WERI-Rb-1 (cell line): ENCODE measurements at regions not wholly inside any gene's neighbourhood (a gene's known extent, or its start where the extent isn't known, plus 50 kb on each side); places are given as distances from the start of the nearest gene placed in this dataset.

Experiments
- DNase-seq: peaks from one replicate; pipeline ENCODE4 v3.0.0-alpha.2; 2020
- H3K27ac ChIP-seq: fragments of 250-450 bp; sonication (Bioruptor Pico); 2 replicates; pipeline ENCODE4 v1.5.1; 2020; ENCODE audit warnings: mild to moderate bottlenecking, moderate library complexity
- H3K27me3 ChIP-seq: fragments of 250-450 bp; sonication (Bioruptor Pico); 2 replicates; pipeline ENCODE4 v1.5.1; 2021; ENCODE audit warnings: mild to moderate bottlenecking, low read depth, moderate library complexity; ENCODE audit not compliant: insufficient read depth, severe bottlenecking
- H3K36me3 ChIP-seq: fragments of 250-450 bp; sonication (Bioruptor Pico); 2 replicates; pipeline ENCODE4 v1.5.1; 2020; ENCODE audit warnings: mild to moderate bottlenecking, moderate library complexity
- H3K4me3 ChIP-seq: 2 replicates; pipeline ENCODE4 v1.5.1; 2011; ENCODE audit warnings: low read depth, mild to moderate bottlenecking, control low read depth, low read length
- H3K9me3 ChIP-seq: fragments of 250-450 bp; sonication (Bioruptor Pico); 2 replicates; pipeline ENCODE4 v1.5.1; 2021; ENCODE audit warnings: mild to moderate bottlenecking, moderate library complexity; ENCODE audit not compliant: severe bottlenecking
- TF ChIP-seq, protein P1 (sequence below): IDR thresholded peaks from 2 replicates; pipeline ENCODE4 v1.5.1; 2011; ENCODE audit warnings: low read depth, mild to moderate bottlenecking, control low read depth, inconsistent platforms, low read length

DNA sequence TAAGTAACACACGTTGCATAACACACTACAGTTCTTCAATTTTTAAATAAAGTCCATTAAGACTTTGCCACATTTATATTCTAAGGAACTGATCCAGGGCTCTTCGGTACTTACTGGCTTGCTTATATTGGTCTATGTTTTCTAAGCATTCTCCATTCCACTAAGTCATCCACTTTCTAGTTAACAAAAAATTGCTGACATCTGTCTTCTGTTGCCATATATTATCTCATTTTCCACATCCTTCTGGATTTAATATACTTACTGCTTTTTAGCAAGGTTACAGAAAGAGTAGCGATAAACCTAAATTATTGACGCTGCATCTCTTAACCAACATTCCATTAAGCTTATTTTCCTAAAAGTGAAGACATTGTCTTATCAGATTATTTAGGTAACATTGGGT lies 238.4 kb upstream of the LRIG3 start:
- Histone ChIP-seq H3K9me3 (no peaks in the 10 kb centered on the region), H3K4me3 (no peak overlapping the region), H3K36me3 (no peaks in the 10 kb centered on the region), H3K27ac (no peak overlapping the region), H3K27me3 (no peaks in the 10 kb centered on the region)
- DNase-seq = no peak
- TF ChIP-seq, protein P1, sequence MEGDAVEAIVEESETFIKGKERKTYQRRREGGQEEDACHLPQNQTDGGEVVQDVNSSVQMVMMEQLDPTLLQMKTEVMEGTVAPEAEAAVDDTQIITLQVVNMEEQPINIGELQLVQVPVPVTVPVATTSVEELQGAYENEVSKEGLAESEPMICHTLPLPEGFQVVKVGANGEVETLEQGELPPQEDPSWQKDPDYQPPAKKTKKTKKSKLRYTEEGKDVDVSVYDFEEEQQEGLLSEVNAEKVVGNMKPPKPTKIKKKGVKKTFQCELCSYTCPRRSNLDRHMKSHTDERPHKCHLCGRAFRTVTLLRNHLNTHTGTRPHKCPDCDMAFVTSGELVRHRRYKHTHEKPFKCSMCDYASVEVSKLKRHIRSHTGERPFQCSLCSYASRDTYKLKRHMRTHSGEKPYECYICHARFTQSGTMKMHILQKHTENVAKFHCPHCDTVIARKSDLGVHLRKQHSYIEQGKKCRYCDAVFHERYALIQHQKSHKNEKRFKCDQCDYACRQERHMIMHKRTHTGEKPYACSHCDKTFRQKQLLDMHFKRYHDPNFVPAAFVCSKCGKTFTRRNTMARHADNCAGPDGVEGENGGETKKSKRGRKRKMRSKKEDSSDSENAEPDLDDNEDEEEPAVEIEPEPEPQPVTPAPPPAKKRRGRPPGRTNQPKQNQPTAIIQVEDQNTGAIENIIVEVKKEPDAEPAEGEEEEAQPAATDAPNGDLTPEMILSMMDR = no peak

DNA sequence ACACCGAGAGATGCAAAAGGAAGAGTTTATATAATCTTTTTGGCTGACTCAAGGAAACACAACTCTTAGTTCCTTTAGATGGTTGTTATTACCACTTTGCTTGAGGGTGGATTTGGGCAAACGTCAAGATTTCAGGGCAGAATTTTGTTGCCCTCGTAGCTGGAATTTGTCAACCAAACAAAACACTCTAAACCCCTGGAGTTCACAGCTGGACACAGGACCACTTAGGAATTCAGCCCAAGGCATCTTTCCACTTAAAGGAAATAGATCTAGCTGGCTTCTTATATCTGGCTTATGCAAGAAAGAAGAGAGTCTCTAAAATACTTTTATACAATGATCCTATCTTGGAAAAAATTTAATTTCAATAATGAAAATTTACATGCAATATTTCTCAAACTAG lies 237.8 kb upstream of the LRIG3 start:
- Histone ChIP-seq H3K9me3 (no peaks in the 10 kb centered on the region), H3K27me3 (no peaks in the 10 kb centered on the region), H3K27ac (no peak overlapping the region), H3K36me3 (no peaks in the 10 kb centered on the region), H3K4me3 (no peak overlapping the region)
- TF ChIP-seq, protein P1 = no peak
- no peak for DNase-seq

DNA sequence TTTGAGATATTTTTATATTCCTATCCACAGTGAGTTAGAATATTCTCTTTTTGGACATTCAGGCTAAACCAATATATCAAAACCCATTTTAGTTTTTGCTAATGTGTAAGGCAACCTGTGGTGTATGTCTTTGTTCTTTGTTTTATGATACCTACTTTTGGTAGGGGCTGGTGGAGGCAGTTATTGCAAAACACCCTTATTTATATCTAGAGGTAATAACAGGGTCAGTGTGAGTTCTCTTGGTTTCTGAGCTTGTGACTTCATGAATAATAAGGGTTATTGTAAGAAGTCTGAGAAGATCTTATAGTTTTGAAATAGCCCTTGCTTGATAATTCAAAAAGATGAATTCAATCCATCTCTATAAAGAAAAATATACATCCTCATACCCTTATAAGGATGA lies 235.1 kb upstream of the LRIG3 start:
- Histone ChIP-seq H3K9me3 (no peaks in the 10 kb centered on the region), H3K4me3 (no peak overlapping the region), H3K36me3 (no peaks in the 10 kb centered on the region), H3K27me3 (no peaks in the 10 kb centered on the region), H3K27ac (no peak overlapping the region)
- no peak for DNase-seq
- TF ChIP-seq, protein P1 = no peak

DNA sequence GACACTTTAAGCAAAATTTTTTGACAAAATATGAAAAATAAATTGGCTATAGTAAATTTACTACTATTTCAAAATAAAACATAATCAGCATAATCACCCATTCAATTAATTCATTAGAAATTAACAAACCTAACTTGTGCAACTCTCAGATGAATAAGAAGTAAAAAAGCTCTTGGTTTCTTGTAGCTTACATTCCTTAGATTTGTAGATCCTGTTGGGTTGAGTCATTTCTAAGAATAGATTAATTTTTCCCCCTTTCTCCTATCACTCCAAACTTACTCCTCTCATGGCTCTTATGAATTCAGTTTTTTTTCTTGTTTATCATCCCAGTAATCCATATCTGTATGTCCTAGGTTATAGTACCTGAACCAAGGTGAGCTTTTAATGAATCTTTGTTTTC lies 230.9 kb upstream of the LRIG3 start:
- Histone ChIP-seq H3K9me3 (no peaks in the 10 kb centered on the region), H3K36me3 (no peaks in the 10 kb centered on the region), H3K27me3 (no peaks in the 10 kb centered on the region), H3K27ac (no peak overlapping the region), H3K4me3 (no peak overlapping the region)
- DNase-seq = no peak
- TF ChIP-seq, protein P1 = no peak

DNA sequence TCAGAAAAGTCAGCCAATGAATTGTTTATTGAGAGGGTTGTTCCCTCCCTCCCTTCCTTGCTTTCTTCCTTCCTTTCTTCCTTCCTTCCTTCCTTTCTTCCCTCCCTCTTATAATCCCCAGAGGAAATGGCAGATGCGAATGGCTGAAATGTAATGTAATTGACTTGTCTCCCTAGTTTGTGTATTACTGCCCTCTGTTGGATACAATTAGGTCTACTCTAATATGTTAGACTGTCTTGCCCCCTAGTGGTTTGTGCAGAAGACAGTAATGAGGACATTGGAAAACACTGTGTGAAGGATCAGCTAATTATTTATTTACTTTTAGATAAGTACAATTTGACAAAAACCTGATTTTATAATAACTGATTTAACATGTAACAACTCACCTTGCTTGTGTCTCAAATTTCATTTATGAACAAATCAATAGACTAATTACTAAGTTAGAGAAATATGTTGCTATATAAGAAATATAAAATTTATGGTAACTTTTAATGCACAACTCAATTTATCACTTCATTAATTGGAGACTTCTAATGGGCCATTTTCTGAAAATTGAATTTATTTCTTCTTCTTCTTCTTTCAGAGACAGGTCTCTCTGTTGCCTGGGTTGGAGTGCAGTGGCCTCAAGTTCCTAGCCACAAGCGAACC lies 229.8 kb upstream of the LRIG3 start:
- Histone ChIP-seq H3K36me3 (no peaks in the 10 kb centered on the region), H3K27ac (no peak overlapping the region), H3K9me3 (no peaks in the 10 kb centered on the region), H3K27me3 (no peaks in the 10 kb centered on the region), H3K4me3 (no peak overlapping the region)
- TF ChIP-seq, protein P1 = peak; percentile 72
- peak; percentile 23 for DNase-seq

DNA sequence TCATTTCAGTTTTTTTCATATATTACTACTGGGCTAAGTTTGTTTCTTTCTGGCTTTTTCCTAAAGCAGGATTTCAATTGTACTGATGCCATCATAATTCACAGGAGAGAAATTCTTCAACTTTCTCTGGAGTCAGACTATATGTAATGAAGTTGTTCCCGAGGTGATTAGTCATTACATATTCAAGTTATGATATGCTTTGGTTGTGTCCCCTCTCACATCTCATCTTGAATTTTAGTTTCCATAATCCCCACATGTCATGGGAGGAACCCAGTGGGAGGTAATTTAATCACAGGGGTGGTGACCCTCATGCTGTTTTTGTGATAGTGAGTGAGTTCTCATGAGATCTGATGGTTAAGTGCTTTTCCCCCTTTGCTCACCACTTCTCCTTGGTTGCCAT lies 227.5 kb upstream of the LRIG3 start:
- no peak for DNase-seq
- TF ChIP-seq, protein P1 = no peak
- H3K4me3 ChIP-seq = no peak overlapping the region
- H3K27ac ChIP-seq = no peak overlapping the region
- H3K9me3 ChIP-seq = no peaks in the 10 kb centered on the region
- no peaks in the 10 kb centered on the region for H3K27me3 ChIP-seq
- H3K36me3 ChIP-seq = no peaks in the 10 kb centered on the region
